SK-N-SH (cell line): ENCODE measurements at regions not wholly inside any gene's neighbourhood (a gene's known extent, or its start where the extent isn't known, plus 50 kb on each side); places are given as distances from the start of the nearest gene placed in this dataset.

ENCODE experiments used
- CTCF ChIA-PET: fragments of 300-600, 350-600 bp; formaldehyde crosslinking; extraction: SDS; loops from one replicate; lab custom pipeline; 2021; lab: Yijun Ruan, JAX
- POLR2A ChIA-PET: fragments of 350-600 bp; sonication (Branson Sonifier 250); formaldehyde crosslinking; extraction: SDS; loops from one replicate; lab custom pipeline; 2020; ENCODE audit warnings: antibody characterized with exemption, inconsistent platforms; lab: Yijun Ruan, JAX
- DNase-seq: peaks from one replicate; pipeline ENCODE4 v3.0.0; 2012
- H2AFZ ChIP-seq: fragments of 200-600 bp; sonication (generic); 2 replicates; pipeline ENCODE4 v1.8.1; 2016; ENCODE audit warnings: antibody characterized with exemption, mild to moderate bottlenecking, low read depth
- H3F3A ChIP-seq: fragments of 200-600 bp; sonication (generic); replicated peaks from 2 replicates; pipeline ENCODE3; 2016; ENCODE audit warnings: antibody characterized with exemption, mild to moderate bottlenecking; ENCODE audit not compliant: insufficient read depth
- H3K27ac ChIP-seq, 2 experiments: fragments of 200-500 bp in 1 of 2; fragments of 200-600 bp in 1 of 2; sonication (Bioruptor generic) in 1 of 2; sonication (generic), shearing (Covaris generic) in 1 of 2; 2 replicates each; pipeline versions ENCODE4 v1.5.1 to v1.6.1; 2014 to 2016; ENCODE audit warnings: low read depth in 2 of 2, inconsistent platforms in 1 of 2, low read length in 1 of 2, mild to moderate bottlenecking in 1 of 2, mixed read lengths in 1 of 2
- H3K27me3 ChIP-seq: fragments of 200-600 bp; sonication (generic), shearing (Covaris generic); 2 replicates; pipeline ENCODE4 v1.6.1; 2016; ENCODE audit warnings: mixed run types; ENCODE audit not compliant: insufficient read depth
- H3K36me3 ChIP-seq, 2 experiments: fragments of 200-500 bp in 1 of 2; fragments of 200-600 bp in 1 of 2; sonication (Bioruptor generic) in 1 of 2; sonication (generic) in 1 of 2; replicated peaks in 1 of 2; 2 replicates each; pipeline versions ENCODE3 to v1.5.1; 2014 to 2016; ENCODE audit warnings: low read length in 1 of 2, mild to moderate bottlenecking in 1 of 2; ENCODE audit not compliant: insufficient read depth in 2 of 2, control insufficient read depth in 1 of 2
- H3K4me1 ChIP-seq, 2 experiments: fragments of 200-500 bp in 1 of 2; fragments of 200-600 bp in 1 of 2; sonication (Bioruptor generic) in 1 of 2; sonication (generic), shearing (Covaris generic) in 1 of 2; 2 replicates each; pipeline versions ENCODE4 v1.5.1 to v1.6.1; 2014 to 2016; ENCODE audit warnings: low read depth in 1 of 2, low read length in 1 of 2, mixed run types in 1 of 2; ENCODE audit not compliant: insufficient read depth in 2 of 2, control insufficient read depth in 1 of 2
- H3K4me2 ChIP-seq: fragments of 200-600 bp; sonication (generic), shearing (Covaris generic); 2 replicates; pipeline ENCODE4 v1.6.1; 2017; ENCODE audit warnings: mixed run types
- H3K4me3 ChIP-seq, 2 experiments: fragments of 200-500 bp in 1 of 2; fragments of 200-600 bp in 1 of 2; sonication (Bioruptor generic) in 1 of 2; sonication (generic), shearing (Covaris generic) in 1 of 2; 2 replicates each; pipeline versions ENCODE4 v1.5.1 to v1.8.1; 2014 to 2016; ENCODE audit warnings: low read depth in 2 of 2, inconsistent platforms in 1 of 2, low read length in 1 of 2, mild to moderate bottlenecking in 1 of 2, mixed read lengths in 1 of 2, moderate library complexity in 1 of 2
- H3K79me2 ChIP-seq: fragments of 200-600 bp; sonication (generic); 2 replicates; pipeline ENCODE4 v1.8.1; 2017; ENCODE audit warnings: mild to moderate bottlenecking; ENCODE audit not compliant: insufficient read depth
- H3K9ac ChIP-seq: fragments of 200-600 bp; sonication (generic); 2 replicates; pipeline ENCODE4 v1.6.1; 2017; ENCODE audit warnings: mixed run types
- H3K9me2 ChIP-seq: fragments of 200-600 bp; sonication (generic); 2 replicates; pipeline ENCODE4 v1.6.1; 2017; ENCODE audit warnings: mixed run types
- H3K9me3 ChIP-seq: fragments of 200-600 bp; sonication (generic); 2 replicates; pipeline ENCODE4 v1.6.1; 2017; ENCODE audit warnings: mixed run types, mild to moderate bottlenecking, moderate library complexity
- H4K20me1 ChIP-seq: fragments of 200-600 bp; sonication (generic); 2 replicates; pipeline ENCODE4 v1.6.1; 2017; ENCODE audit warnings: mild to moderate bottlenecking, mixed run types; ENCODE audit not compliant: insufficient read depth
- ELF1 ChIP-seq: IDR thresholded peaks from 2 replicates; pipeline ENCODE4 v1.4.0; 2012
- FOSL2 ChIP-seq: IDR thresholded peaks from 2 replicates; pipeline ENCODE4 v1.4.0; 2012; ENCODE audit warnings: low read depth, mild to moderate bottlenecking, moderate library complexity, borderline replicate concordance
- FOXJ3 ChIP-seq: sonication (generic); formaldehyde crosslinking; IDR thresholded peaks from 2 replicates; pipeline ENCODE4 v1.5.1; 2020; ENCODE audit warnings: mild to moderate bottlenecking, missing genetic modification reagents
- GATA2 ChIP-seq: sonication (generic); formaldehyde crosslinking; IDR thresholded peaks from 2 replicates; pipeline ENCODE4 v1.5.0; 2020; ENCODE audit warnings: mild to moderate bottlenecking, missing genetic modification reagents
- IRF3 ChIP-seq: fragments of 150-350 bp; IDR thresholded peaks from 2 replicates; pipeline ENCODE4 v1.6.1; 2016; ENCODE audit warnings: mild to moderate bottlenecking, low read depth, low read length
- MAX ChIP-seq: IDR thresholded peaks from 2 replicates; pipeline ENCODE4 v1.4.0; 2012; ENCODE audit warnings: low read depth
- MEF2A ChIP-seq: IDR thresholded peaks from 2 replicates; pipeline ENCODE4 v1.4.0; 2012; ENCODE audit warnings: low read depth, borderline replicate concordance
- MXI1 ChIP-seq: IDR thresholded peaks from 2 replicates; pipeline ENCODE4 v1.6.1; 2012; ENCODE audit warnings: mild to moderate bottlenecking, low read depth, low read length, improper control_type of control experiment
- NFIC ChIP-seq: IDR thresholded peaks from 2 replicates; pipeline ENCODE4 v1.4.0; 2012; ENCODE audit warnings: borderline replicate concordance
- NRF1 ChIP-seq: IDR thresholded peaks from 2 replicates; pipeline ENCODE4 v1.6.1; 2012; ENCODE audit warnings: low read depth, mild to moderate bottlenecking, low read length
- PBX3 ChIP-seq: IDR thresholded peaks from 2 replicates; pipeline ENCODE4; 2012
- RAD21 ChIP-seq: IDR thresholded peaks from 2 replicates; pipeline ENCODE4 v1.6.1; 2012; ENCODE audit warnings: mild to moderate bottlenecking, low read length
- RCOR1 ChIP-seq: fragments of 150-350 bp; IDR thresholded peaks from 2 replicates; pipeline ENCODE4 v1.6.1; 2017; ENCODE audit warnings: antibody characterized with exemption, low read length
- RFX5 ChIP-seq: IDR thresholded peaks from 2 replicates; pipeline ENCODE4 v1.6.1; 2012; ENCODE audit warnings: mild to moderate bottlenecking, improper control_type of control experiment, low read length
- RXRA ChIP-seq: IDR thresholded peaks from 2 replicates; pipeline ENCODE4 v1.4.0; 2012; ENCODE audit warnings: low read depth, mild to moderate bottlenecking, borderline replicate concordance
- SIN3A ChIP-seq: IDR thresholded peaks from 2 replicates; pipeline ENCODE4 v1.6.1; 2012; ENCODE audit warnings: low read depth, mild to moderate bottlenecking, low read length, moderate library complexity, borderline replicate concordance
- SMC3 ChIP-seq: IDR thresholded peaks from 2 replicates; pipeline ENCODE4 v1.6.1; 2012; ENCODE audit warnings: low read depth, low read length, improper control_type of control experiment
- TAF1 ChIP-seq: IDR thresholded peaks from 2 replicates; pipeline ENCODE4 v1.6.1; 2012; ENCODE audit warnings: low read depth, mild to moderate bottlenecking, low read length, moderate library complexity, borderline replicate concordance
- USF1 ChIP-seq: IDR thresholded peaks from 2 replicates; pipeline ENCODE4 v1.4.0; 2012; ENCODE audit warnings: low read depth, borderline replicate concordance
- USF2 ChIP-seq: fragments of 150-350 bp; IDR thresholded peaks from 2 replicates; pipeline ENCODE4 v1.6.1; 2017; ENCODE audit warnings: antibody characterized with exemption, low read length, low read depth, borderline replicate concordance
- YY1 ChIP-seq: IDR thresholded peaks from 2 replicates; pipeline ENCODE4 v1.4.0; 2012; ENCODE audit warnings: low read depth, mild to moderate bottlenecking
- WGBS: methylation state at CpG from one replicate; pipeline ENCODE4 v1.1.6; 2017; ENCODE audit warnings: low lambda C conversion rate; 5-methylcytosine and 5-hydroxymethylcytosine counted together

- no peaks in the 10 kb centered on the region for H3K9me3 ChIP-seq
- no peak overlapping the region for H3K9ac ChIP-seq
- no peak overlapping the region for H3K4me2 ChIP-seq
- TF ChIP-seq SIN3A (no peak), MEF2A (no peak), RAD21 (no peak), FOXJ3 (CRISPR knock-in tag) (no peak), YY1 (no peak), RFX5 (no peak), USF1 (no peak), SMC3 (no peak), USF2 (no peak), MXI1 (no peak), IRF3 (no peak), RXRA (no peak), GATA2 (no peak), TAF1 (no peak), NFIC (no peak), RCOR1 (no peak), ELF1 (no peak)
- no peaks in the 10 kb centered on the region for H3F3A ChIP-seq
- no peaks in the 10 kb centered on the region for H4K20me1 ChIP-seq
- H3K9me2 ChIP-seq: no peaks in the 10 kb centered on the region
- CTCF ChIA-PET: no interaction called here
- H3K27ac ChIP-seq: no peak overlapping the region
- DNase-seq: no peak
- no peaks in the 10 kb centered on the region for H3K79me2 ChIP-seq
- no peak overlapping the region for H2AFZ ChIP-seq
- POLR2A ChIA-PET: no interaction called here
- H3K4me1 ChIP-seq: no peaks in the 10 kb centered on the region
- no peaks in the 10 kb centered on the region for H3K27me3 ChIP-seq
- 21% methylated on average over 6 of the region's 6 CpGs for WGBS
- no peaks in the 10 kb centered on the region for H3K36me3 ChIP-seq
- H3K4me3 ChIP-seq: no peak overlapping the region
Observed at GRCh38 chr3:95418251-95418650, 1355.4 kb downstream of the NSUN3 start.

- 24% methylated on average over 5 of the region's 5 CpGs for WGBS
- Histone ChIP-seq H3K79me2 (no peaks in the 10 kb centered on the region), H3K4me2 (no peak overlapping the region), H3K27me3 (no peaks in the 10 kb centered on the region), H2AFZ (no peak overlapping the region), H3K9me3 (no peaks in the 10 kb centered on the region), H3K9me2 (no peaks in the 10 kb centered on the region), H4K20me1 (no peaks in the 10 kb centered on the region), H3K4me3 (no peak overlapping the region), H3K27ac (no peak overlapping the region), H3K9ac (no peak overlapping the region), H3K36me3 (no peaks in the 10 kb centered on the region), H3F3A (no peaks in the 10 kb centered on the region), H3K4me1 (no peaks in the 10 kb centered on the region)
- ChIA-PET CTCF (no interaction called here), POLR2A (no interaction called here)
- no peak for DNase-seq
- no peak for TF ChIP-seq MAX
- TF ChIP-seq PBX3: no peak
- no peak for TF ChIP-seq USF2
- TF ChIP-seq GATA2: no peak
- TF ChIP-seq FOSL2: no peak
- no peak for TF ChIP-seq RFX5
- no peak for TF ChIP-seq MEF2A
- TF ChIP-seq RCOR1: no peak
- no peak for TF ChIP-seq SMC3
- TF ChIP-seq MXI1: no peak
- TF ChIP-seq NRF1: no peak
Observed at GRCh38 chr3:95424279-95424678, 1361.4 kb downstream of the NSUN3 start.
